ENCODE measurements at regions not wholly inside any gene's neighbourhood (a gene's known extent, or its start where the extent isn't known, plus 50 kb on each side); places are given as distances from the start of the nearest gene placed in this dataset.
"Not testable (repeated sequence)": the region's sequence is repeated elsewhere in the genome, so short reads cannot be mapped to it uniquely, and the experiment has no call there.

GRCh38 chr10:111556666-111557065, 479.8 kb downstream of the ADRA2A start:
- DNase-seq (ENCODE audit: low spot score in 2 of 2) (no peak), FAIRE-seq (no peak)

DNA sequence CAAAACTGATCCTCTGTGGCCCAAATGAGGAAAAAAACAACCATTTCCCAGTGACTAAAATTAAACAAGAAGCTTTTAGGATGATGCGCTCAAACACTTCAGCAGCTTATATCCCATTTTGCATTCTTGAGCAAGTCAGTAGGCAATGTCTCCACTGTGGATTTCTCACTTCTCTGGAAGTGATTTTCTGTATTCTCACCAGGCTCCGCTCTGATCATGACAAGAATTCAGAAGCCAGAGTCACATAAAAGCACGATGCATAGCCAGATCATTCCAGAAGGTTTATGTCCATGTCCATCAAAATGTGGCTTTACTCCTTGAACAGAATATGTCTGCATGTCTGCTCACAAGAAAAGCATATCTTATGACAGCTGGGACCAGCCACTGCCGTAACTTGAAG, 481.4 kb downstream of the ADRA2A start:
- no peak for FAIRE-seq
- DNase-seq (ENCODE audit: low spot score in 2 of 2), result no peak

DNA sequence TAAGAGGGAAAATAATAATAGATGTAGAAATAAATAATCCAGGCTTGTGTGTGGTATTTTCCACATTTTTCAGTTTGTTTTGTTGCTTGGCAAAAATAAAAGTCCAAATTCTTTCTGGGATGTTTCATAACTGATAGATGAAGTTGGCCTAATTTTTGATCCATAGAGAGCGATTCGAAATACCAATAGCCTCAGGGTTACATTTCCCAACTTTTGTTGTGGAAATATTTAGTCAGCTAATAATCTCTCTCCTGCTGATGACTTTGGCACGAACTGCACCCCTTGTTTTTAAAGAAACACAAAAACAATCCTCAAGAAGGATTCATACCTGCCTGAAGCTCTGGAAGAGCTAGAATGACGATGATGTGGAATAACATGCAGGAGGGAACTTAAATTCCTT, 483.2 kb downstream of the ADRA2A start:
- FAIRE-seq (no peak), DNase-seq (ENCODE audit: low spot score in 2 of 2) (no peak)

DNA sequence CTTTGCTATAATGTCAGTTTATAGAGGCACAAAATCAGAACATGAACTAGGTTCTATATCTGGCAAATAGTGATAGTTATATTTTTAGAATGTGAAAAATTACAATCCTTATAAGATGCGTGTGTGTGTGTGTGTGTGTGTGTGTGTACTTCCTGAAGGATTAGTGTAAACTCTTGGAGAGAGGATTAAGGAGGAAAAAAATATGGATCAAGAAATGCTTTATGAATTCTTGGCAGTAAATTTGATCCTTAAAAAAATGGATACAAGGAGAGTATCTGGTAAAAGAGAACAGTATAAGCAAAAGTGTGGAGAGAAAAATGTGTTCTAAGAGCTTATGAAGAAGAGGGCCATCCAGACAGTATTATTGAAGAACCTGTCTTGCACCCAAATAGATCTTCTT, 484.3 kb downstream of the ADRA2A start:
- no peak for FAIRE-seq

GRCh38 chr10:111565542-111565941, 488.7 kb downstream of the ADRA2A start:
- FAIRE-seq (no peak), DNase-seq (ENCODE audit: low spot score in 2 of 2) (no peak)

More for the DNA sequence above, 484.3 kb downstream of the ADRA2A start:
- no peak for DNase-seq (ENCODE audit: low spot score in 2 of 2)

- DNase-seq (ENCODE audit: low spot score in 2 of 2), result no peak
- no peak for FAIRE-seq
Measured at GRCh38 chr10:111578076-111578475, 501.2 kb downstream of the ADRA2A start.

- FAIRE-seq (no peak), DNase-seq (ENCODE audit: low spot score in 2 of 2) (no peak)
Measured at GRCh38 chr10:111579473-111579872, 502.6 kb downstream of the ADRA2A start.

GRCh38 chr10:111590703-111591102, 513.9 kb downstream of the ADRA2A start:
- FAIRE-seq (no peak), DNase-seq (ENCODE audit: low spot score in 2 of 2) (no peak)

DNA sequence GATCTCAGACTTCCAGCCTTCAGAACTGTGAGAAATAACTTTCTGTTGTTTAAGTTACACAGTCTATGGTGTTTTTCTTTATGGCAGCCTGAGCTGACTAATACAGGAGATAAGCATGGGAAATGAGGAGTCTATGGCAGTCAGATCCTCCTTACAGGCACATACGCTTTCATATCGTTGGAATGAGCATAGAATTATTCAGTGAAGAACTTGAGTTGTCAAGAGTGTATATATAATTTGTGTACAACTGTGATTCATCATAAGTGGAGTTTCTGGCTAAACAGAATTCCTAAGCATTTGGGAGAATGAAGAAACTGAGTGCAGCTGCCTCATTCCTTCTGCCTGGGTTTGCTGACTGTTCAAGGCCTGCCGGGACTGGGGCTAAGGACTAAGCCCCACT, 516.7 kb downstream of the ADRA2A start:
- DNase-seq (ENCODE audit: low spot score in 2 of 2) (no peak), FAIRE-seq (no peak)

GRCh38 chr10:111595173-111595572, 518.3 kb downstream of the ADRA2A start:
- DNase-seq (ENCODE audit: low spot score in 2 of 2) (no peak), FAIRE-seq (no peak)

- peak in 1 of 2 donors; percentile 7 for DNase-seq (ENCODE audit: low spot score in 2 of 2)
- FAIRE-seq, result no peak
Measured at GRCh38 chr10:111598433-111599059, 521.7 kb downstream of the ADRA2A start.

DNA sequence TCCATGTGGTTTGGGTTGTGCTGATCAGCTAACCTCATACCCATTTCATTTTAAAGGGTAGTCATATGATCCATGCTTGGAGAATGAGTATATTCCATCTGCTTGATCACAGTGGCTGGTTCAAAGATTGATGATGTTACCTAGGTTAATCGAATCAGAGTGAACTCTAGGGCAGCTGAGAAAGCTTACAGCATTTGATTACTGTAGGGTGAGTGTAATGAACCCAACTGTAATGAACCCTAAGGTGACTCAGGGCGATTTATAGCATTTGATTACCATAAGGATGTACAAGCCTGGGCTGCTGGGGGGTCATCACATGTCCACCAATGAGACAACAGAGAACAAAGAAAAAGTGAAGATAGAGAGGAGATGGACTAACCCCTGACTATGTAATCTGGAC, 523.1 kb downstream of the ADRA2A start:
- DNase-seq (ENCODE audit: low spot score in 2 of 2) (no peak), FAIRE-seq (no peak)

GRCh38 chr10:111600772-111601171, 523.9 kb downstream of the ADRA2A start:
- no peak for FAIRE-seq
- DNase-seq (ENCODE audit: low spot score in 2 of 2), result no peak

GRCh38 chr10:111612273-111612672, 535.4 kb downstream of the ADRA2A start:
- DNase-seq (ENCODE audit: low spot score in 2 of 2), result no peak
- no peak for FAIRE-seq

- FAIRE-seq, result no peak
- no peak for DNase-seq (ENCODE audit: low spot score in 2 of 2)
Measured at GRCh38 chr10:111634191-111634590, 549.4 kb downstream of the GPAM start.

GRCh38 chr10:111646021-111646420, 537.5 kb downstream of the GPAM start:
- FAIRE-seq (no peak), DNase-seq (ENCODE audit: low spot score in 2 of 2) (no peak)

DNA sequence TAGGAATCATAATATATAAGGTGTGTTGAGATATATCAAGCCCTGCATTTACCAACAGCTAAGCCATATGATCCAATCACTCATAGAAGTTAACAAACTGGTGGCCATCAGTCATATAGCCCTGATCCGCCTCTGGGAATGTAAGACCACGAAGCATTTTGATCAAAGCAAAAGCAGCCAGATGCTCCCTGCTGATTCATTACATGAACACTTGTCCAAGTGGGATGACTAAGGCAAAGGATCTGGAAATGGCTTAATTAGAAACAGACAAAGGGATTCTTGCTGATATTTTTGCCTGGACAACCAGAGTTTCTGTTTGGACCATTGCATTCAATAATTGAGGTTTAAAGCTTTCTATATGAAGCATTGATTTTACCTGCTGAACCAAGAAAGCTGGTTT, 535.5 kb downstream of the GPAM start:
- DNase-seq (ENCODE audit: low spot score in 2 of 2) (peak in 1 of 2 donors; percentile 5), FAIRE-seq (no peak)

- DNase-seq (ENCODE audit: low spot score in 2 of 2); FAIRE-seq: not testable (repeated sequence)
Measured at GRCh38 chr10:111649080-111649479, 534.5 kb downstream of the GPAM start.

DNA sequence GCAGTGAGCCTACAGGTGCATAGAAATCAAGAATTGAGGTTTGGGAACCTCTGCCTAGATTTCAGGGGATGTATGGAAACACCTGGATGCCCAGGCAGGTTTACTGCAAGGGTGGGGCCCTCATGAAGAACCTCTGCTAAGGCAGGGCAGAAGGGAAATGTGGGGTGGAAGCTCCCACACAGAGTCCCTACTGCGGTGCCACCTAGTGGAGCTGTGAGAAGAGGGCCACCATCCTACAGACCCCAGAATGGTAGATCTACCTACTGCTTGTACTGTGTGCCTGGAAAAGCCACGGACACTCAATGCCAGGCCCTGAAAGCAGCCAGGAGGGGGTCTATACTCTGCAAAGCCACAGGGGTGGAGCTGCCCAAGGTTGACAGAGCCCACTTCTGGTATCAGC, 533.5 kb downstream of the GPAM start:
- FAIRE-seq (no peak), DNase-seq (ENCODE audit: low spot score in 2 of 2) (no peak)

- no peak for FAIRE-seq
- no peak for DNase-seq (ENCODE audit: low spot score in 2 of 2)
Measured at GRCh38 chr10:111656066-111656465, 527.5 kb downstream of the GPAM start.

DNA sequence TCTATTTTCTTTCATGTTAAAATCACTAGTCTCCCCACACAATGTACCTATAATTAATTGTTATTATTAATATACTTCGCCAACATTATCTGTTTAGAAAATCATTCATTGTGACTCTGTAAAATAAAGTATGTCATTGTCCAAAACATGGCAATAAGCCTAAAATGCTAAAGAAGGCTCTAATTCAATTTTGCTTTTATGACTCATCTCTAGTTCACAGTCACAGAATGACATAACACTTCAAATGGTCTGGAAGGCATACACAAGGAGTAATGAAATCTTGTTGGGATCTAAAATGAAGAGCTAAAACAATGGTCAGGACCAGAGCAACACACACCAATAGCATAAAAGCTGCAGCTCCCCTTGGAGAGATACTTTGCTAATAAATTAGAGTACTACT, 505.8 kb downstream of the GPAM start:
- FAIRE-seq (peak; percentile 15), DNase-seq (ENCODE audit: low spot score in 2 of 2) (peak in 1 of 2 donors; percentile 7)

GRCh38 chr10:111686796-111687195, 496.8 kb downstream of the GPAM start:
- no peak for DNase-seq (ENCODE audit: low spot score in 2 of 2)
- FAIRE-seq, result no peak

DNA sequence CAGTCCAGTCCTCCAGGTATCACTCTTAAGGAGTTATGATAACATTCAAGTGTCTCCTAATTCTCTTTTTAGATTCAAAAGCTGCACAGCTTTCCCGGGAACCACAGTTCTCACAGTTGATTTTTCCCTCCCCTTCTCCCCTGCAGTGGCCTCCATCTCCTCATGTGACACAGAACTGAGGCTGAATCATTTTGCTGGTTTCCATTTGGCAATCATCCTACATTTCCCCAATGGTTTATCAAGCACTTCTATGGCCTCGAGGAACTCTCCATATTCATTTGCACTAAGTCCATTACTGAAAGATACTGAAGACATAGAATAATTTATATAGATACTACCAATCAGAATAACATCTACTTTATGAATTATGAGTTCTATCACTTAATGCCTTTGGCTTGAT, 484.9 kb downstream of the GPAM start:
- no peak for DNase-seq (ENCODE audit: low spot score in 2 of 2)
- no peak for FAIRE-seq

Measured in frontal cortex (tissue), 3 donors.